Gastroesophageal sphincter (tissue), 4 donors: ENCODE measurements at regions not wholly inside any gene's neighbourhood (a gene's known extent, or its start where the extent isn't known, plus 50 kb on each side); places are given as distances from the start of the nearest gene placed in this dataset.
"Not testable (repeated sequence)": the region's sequence is repeated elsewhere in the genome, so short reads cannot be mapped to it uniquely, and the experiment has no call there.

Source experiments
- ATAC-seq: fragments of 150-250 bp; one replicate; pipeline ENCODE4 v1.9.1; 2016; ENCODE audit warnings: mild to moderate bottlenecking, moderate library complexity
- H3K27ac ChIP-seq, 4 donors: fragments of 200-600 bp; sonication (generic) in 3 of 4; 1 replicate in 3 of 4; 2 replicates in 1 of 4; pipeline ENCODE4 v1.5.1; 2016 to 2019
- H3K27me3 ChIP-seq: fragments of 200-600 bp; sonication (generic); one replicate; pipeline ENCODE4 v1.5.1; 2019
- H3K36me3 ChIP-seq, 2 donors: fragments of 200-600 bp; sonication (generic); one replicate each; pipeline ENCODE4 v1.5.1; 2019; ENCODE audit warnings: control low read depth in 1 of 2
- H3K4me1 ChIP-seq, 3 donors: fragments of 200-600 bp; sonication (generic); 1 replicate in 2 of 3; 2 replicates in 1 of 3; pipeline ENCODE4 v1.5.1; 2016 to 2019; ENCODE audit warnings: control low read depth in 2 of 3
- H3K4me3 ChIP-seq, 2 donors: fragments of 200-600 bp; sonication (generic); one replicate each; pipeline ENCODE4 v1.5.1; 2019; ENCODE audit warnings: mild to moderate bottlenecking in 1 of 2, moderate library complexity in 1 of 2
- H3K9me3 ChIP-seq, 3 donors: fragments of 200-600 bp; sonication (generic); one replicate each; pipeline ENCODE4 v1.5.1; 2017 to 2019; ENCODE audit warnings: control low read depth in 2 of 3
- EP300 ChIP-seq: sonication (generic); formaldehyde crosslinking; IDR thresholded peaks from one replicate; pipeline ENCODE4 v1.6.1; 2017; ENCODE audit warnings: antibody characterized with exemption, mild to moderate bottlenecking
- POLR2A ChIP-seq, 2 donors: fragments of 450-650 bp; IDR thresholded peaks; one replicate each; pipeline ENCODE4 v1.6.1; 2017; ENCODE audit warnings: antibody characterized with exemption in 2 of 2, mild to moderate bottlenecking in 2 of 2, moderate library complexity in 1 of 2
- POLR2AphosphoS5 ChIP-seq: sonication (generic); formaldehyde crosslinking; IDR thresholded peaks from one replicate; pipeline ENCODE4 v1.6.1; 2017; ENCODE audit warnings: antibody characterized with exemption
- WGBS, 2 donors: methylation state at CpG; one replicate each; pipeline ENCODE4 v1.1.5; 2018; ENCODE audit warnings: low coverage in 1 of 2; 5-methylcytosine and 5-hydroxymethylcytosine counted together
- TF ChIP-seq, protein P1 (sequence below), 4 experiments: fragments of 200-600 bp in 2 of 4; fragments of 450-650 bp in 2 of 4; sonication (generic) in 1 of 4; IDR thresholded peaks; one replicate each; pipeline ENCODE4 v1.5.1; 2017 to 2019; ENCODE audit warnings: antibody characterized with exemption in 4 of 4, mild to moderate bottlenecking in 2 of 4, moderate library complexity in 2 of 4

DNA sequence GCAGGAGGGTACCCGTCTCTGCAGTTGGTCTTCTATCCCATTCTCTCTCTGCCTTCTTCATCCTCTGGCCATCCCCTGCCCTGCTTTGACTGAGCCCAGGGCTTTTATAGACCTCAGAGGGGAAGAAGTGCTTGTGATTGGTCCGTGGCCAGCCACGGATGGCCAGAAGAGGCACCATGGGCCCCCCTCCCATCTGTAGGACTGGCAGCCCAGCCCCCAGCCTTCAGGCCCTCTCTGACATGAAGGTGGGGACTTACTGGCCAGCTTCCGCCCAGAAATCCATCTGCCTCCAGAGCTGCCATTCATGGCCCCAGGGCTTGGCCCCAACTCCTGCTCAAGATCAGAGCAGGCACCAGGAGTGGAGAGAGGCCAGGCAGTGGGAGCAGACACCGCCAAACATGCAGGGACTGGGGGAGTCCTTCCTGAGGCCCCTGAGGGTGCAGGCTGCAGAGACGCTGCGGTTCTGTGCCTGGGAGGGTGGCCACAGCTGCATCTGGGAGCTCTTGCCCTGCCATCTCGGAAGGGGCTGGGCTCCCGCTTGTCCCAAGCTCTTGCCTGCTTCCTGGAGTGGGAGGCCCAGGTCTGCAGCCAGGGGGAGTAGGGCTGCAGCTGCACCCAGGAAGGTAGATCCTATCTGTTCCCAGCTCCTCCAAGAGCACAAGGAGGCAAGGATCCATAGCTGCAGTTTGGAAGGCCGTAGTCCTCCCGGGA is 698.6 kb upstream of the B3GALT2 start:
- no peaks in the 10 kb centered on the region for H3K4me1 ChIP-seq
- TF ChIP-seq POLR2A (IDR thresholded peaks at IDR 0.05) (no peak), EP300 (no peak), POLR2AphosphoS5 (no peak)
- TF ChIP-seq, protein P1, sequence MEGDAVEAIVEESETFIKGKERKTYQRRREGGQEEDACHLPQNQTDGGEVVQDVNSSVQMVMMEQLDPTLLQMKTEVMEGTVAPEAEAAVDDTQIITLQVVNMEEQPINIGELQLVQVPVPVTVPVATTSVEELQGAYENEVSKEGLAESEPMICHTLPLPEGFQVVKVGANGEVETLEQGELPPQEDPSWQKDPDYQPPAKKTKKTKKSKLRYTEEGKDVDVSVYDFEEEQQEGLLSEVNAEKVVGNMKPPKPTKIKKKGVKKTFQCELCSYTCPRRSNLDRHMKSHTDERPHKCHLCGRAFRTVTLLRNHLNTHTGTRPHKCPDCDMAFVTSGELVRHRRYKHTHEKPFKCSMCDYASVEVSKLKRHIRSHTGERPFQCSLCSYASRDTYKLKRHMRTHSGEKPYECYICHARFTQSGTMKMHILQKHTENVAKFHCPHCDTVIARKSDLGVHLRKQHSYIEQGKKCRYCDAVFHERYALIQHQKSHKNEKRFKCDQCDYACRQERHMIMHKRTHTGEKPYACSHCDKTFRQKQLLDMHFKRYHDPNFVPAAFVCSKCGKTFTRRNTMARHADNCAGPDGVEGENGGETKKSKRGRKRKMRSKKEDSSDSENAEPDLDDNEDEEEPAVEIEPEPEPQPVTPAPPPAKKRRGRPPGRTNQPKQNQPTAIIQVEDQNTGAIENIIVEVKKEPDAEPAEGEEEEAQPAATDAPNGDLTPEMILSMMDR (IDR thresholded peaks at IDR 0.05) = no peak
- no peaks in the 10 kb centered on the region for H3K27me3 ChIP-seq
- no peak overlapping the region for H3K27ac ChIP-seq
- no peak for ATAC-seq
- H3K36me3 ChIP-seq = no peaks in the 10 kb centered on the region
- no peak overlapping the region for H3K4me3 ChIP-seq
- WGBS, 2 donors = 100% methylated on average over 2 of the region's 11 CpGs; no CpG with 5 or more reads in 1 of the 2 donors
- no peaks in the 10 kb centered on the region for H3K9me3 ChIP-seq

DNA sequence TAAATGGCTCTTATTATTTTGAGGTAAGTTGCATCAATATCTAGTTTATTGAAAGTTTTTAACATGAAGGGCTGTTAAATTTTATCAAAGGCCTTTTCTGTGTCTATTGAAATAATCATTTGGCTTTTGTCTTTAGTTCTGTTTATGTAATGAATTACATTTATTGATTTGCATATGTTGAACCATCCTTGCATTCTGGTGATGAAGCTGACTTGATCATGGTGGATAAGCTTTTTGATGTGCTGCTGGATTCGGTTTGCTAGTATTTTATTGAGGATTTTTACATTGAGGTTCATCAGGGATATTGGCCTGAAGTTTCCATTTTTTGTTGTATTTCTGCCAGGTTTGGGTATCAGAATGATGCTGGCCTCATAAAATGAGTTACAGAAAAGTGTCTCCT is 691.5 kb upstream of the B3GALT2 start:
- not testable (repeated sequence) for ATAC-seq, H3K27ac ChIP-seq, H3K36me3 ChIP-seq, H3K4me3 ChIP-seq, H3K4me1 ChIP-seq, H3K27me3 ChIP-seq
- 70 to 76% methylated on average over 1 of the region's 1 CpG for WGBS, 2 donors
- peaks cover 0 to 18% (median 0%) of the 10 kb centered on the region in 3 donors for H3K9me3 ChIP-seq

DNA sequence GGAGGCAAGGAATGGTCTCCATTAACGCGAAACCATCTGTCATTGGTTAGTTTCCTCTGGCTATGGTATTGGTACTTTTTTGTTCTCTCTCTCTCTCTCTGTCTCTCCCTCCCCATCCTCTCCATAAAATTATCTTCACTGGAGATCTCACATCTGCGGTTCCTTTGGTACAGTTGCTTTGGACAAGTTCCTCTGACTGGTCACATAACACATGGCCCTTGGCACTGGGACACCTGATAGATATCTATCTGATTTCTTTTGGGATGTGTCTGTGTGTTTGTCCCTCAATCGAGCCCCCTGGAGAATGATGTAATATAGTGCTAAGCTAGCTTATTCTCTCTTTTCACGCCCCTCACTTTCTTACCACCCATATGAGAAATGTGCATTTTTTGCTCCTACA is 682.0 kb upstream of the B3GALT2 start:
- H3K36me3 ChIP-seq = no peaks in the 10 kb centered on the region
- no peak for TF ChIP-seq POLR2A (IDR thresholded peaks at IDR 0.05)
- TF ChIP-seq EP300 = no peak
- TF ChIP-seq, protein P1 (IDR thresholded peaks at IDR 0.05) = no peak
- no peak for TF ChIP-seq POLR2AphosphoS5
- H3K27me3 ChIP-seq = no peaks in the 10 kb centered on the region
- H3K27ac ChIP-seq = no peak overlapping the region
- 87 to 92% methylated on average over 5 of the region's 5 CpGs for WGBS, 2 donors
- H3K4me3 ChIP-seq = no peak overlapping the region
- ATAC-seq = no peak
- no peaks in the 10 kb centered on the region for H3K4me1 ChIP-seq
- peaks cover 0 to 3% (median 0%) of the 10 kb centered on the region in 3 donors for H3K9me3 ChIP-seq

GRCh38 chr1:193856261-193856660 is 669.8 kb upstream of the B3GALT2 start:
- WGBS, 2 donors = 65 to 80% methylated on average over 2 to 5 of the region's 6 CpGs
- no peak for ATAC-seq
- Histone ChIP-seq H3K36me3 (no peaks in the 10 kb centered on the region), H3K9me3 (no peaks in the 10 kb centered on the region), H3K4me3 (no peak overlapping the region), H3K4me1 (no peaks in the 10 kb centered on the region), H3K27ac (no peak overlapping the region), H3K27me3 (no peaks in the 10 kb centered on the region)
- TF ChIP-seq EP300 = no peak
- TF ChIP-seq POLR2A (IDR thresholded peaks at IDR 0.05) = no peak
- TF ChIP-seq, protein P1 (IDR thresholded peaks at IDR 0.05) = no peak

GRCh38 chr1:193850745-193851144 is 664.3 kb upstream of the B3GALT2 start:
- Histone ChIP-seq H3K27ac (no peak overlapping the region), H3K4me1 (no peaks in the 10 kb centered on the region), H3K27me3 (no peaks in the 10 kb centered on the region), H3K4me3 (no peak overlapping the region), H3K36me3 (no peaks in the 10 kb centered on the region), H3K9me3 (no peaks in the 10 kb centered on the region)
- 37 to 51% methylated on average over 2 of the region's 2 CpGs for whole genome bisulfite sequencing, 2 donors
- no peak for TF ChIP-seq EP300
- TF ChIP-seq, protein P1 (IDR thresholded peaks at IDR 0.05) = no peak
- no peak for TF ChIP-seq POLR2A (IDR thresholded peaks at IDR 0.05)
- TF ChIP-seq POLR2AphosphoS5 = no peak
- ATAC-seq = no peak
